ENCODE measurements at regions not wholly inside any gene's neighbourhood (a gene's known extent, or its start where the extent isn't known, plus 50 kb on each side); places are given as distances from the start of the nearest gene placed in this dataset.

- no peak for TF ChIP-seq POLR2AphosphoS5 (IDR thresholded peaks at IDR 0.05)
- TF ChIP-seq, protein P1, sequence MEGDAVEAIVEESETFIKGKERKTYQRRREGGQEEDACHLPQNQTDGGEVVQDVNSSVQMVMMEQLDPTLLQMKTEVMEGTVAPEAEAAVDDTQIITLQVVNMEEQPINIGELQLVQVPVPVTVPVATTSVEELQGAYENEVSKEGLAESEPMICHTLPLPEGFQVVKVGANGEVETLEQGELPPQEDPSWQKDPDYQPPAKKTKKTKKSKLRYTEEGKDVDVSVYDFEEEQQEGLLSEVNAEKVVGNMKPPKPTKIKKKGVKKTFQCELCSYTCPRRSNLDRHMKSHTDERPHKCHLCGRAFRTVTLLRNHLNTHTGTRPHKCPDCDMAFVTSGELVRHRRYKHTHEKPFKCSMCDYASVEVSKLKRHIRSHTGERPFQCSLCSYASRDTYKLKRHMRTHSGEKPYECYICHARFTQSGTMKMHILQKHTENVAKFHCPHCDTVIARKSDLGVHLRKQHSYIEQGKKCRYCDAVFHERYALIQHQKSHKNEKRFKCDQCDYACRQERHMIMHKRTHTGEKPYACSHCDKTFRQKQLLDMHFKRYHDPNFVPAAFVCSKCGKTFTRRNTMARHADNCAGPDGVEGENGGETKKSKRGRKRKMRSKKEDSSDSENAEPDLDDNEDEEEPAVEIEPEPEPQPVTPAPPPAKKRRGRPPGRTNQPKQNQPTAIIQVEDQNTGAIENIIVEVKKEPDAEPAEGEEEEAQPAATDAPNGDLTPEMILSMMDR (IDR thresholded peaks at IDR 0.05): no peak
Measured at GRCh38 chr1:213715182-213715581, 272.6 kb upstream of the PROX1 start.
